ENCODE measurements at regions not wholly inside any gene's neighbourhood (a gene's known extent, or its start where the extent isn't known, plus 50 kb on each side); places are given as distances from the start of the nearest gene placed in this dataset.

DNA sequence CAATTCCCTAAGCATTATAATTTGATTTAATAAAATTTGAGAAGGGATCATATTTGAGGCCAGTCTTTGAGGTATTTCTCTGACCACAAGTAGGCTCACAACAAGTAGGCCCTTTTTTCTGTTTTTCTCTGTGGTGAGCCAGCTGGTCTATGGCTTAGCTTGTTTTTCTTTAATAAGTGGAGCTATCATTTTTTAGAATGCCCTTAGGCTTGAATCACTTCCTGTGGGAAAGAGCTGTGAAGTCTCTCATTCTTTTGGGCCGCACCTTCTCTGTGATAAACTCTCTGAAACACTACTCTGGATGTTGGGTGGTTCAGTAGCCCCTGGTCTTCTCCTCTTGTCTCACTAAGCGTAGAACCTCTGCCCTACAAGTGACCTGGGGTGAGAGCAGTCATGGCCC lies 235.9 kb downstream of the SUCLG1 start:
- TF ChIP-seq, protein P1, sequence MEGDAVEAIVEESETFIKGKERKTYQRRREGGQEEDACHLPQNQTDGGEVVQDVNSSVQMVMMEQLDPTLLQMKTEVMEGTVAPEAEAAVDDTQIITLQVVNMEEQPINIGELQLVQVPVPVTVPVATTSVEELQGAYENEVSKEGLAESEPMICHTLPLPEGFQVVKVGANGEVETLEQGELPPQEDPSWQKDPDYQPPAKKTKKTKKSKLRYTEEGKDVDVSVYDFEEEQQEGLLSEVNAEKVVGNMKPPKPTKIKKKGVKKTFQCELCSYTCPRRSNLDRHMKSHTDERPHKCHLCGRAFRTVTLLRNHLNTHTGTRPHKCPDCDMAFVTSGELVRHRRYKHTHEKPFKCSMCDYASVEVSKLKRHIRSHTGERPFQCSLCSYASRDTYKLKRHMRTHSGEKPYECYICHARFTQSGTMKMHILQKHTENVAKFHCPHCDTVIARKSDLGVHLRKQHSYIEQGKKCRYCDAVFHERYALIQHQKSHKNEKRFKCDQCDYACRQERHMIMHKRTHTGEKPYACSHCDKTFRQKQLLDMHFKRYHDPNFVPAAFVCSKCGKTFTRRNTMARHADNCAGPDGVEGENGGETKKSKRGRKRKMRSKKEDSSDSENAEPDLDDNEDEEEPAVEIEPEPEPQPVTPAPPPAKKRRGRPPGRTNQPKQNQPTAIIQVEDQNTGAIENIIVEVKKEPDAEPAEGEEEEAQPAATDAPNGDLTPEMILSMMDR (IDR thresholded peaks at IDR 0.05) = no peak
- no peak for TF ChIP-seq TCF7L2 (IDR thresholded peaks at IDR 0.05; ENCODE audit: low read depth, low read length)

Measured in Panc1 (cell line).